ENCODE measurements at regions not wholly inside any gene's neighbourhood (a gene's known extent, or its start where the extent isn't known, plus 50 kb on each side); places are given as distances from the start of the nearest gene placed in this dataset.

GRCh38 chr11:36730761-36731160, 132.7 kb upstream of the RAG2 start:
- Mint-ChIP-seq H3K9me3 (no peaks in the 10 kb centered on the region), H3K36me3 (no peaks in the 10 kb centered on the region)

GRCh38 chr11:36729825-36730224, 131.8 kb upstream of the RAG2 start:
- no peak overlapping the region for H3K4me3 Mint-ChIP-seq
- H3K4me1 Mint-ChIP-seq: no peaks in the 10 kb centered on the region

More at GRCh38 chr11:36730761-36731160, 132.7 kb upstream of the RAG2 start:
- POLR2A ChIA-PET: no interaction called here
- no peak overlapping the region for H3K27ac Mint-ChIP-seq
- H3K27me3 Mint-ChIP-seq: peaks cover 4% of the 10 kb centered on the region
- no peak for ATAC-seq (ENCODE audit: low read depth)
- no peaks in the 10 kb centered on the region for H3K4me1 Mint-ChIP-seq
- DNase-seq: no peak
- H3K4me3 Mint-ChIP-seq: no peak overlapping the region

GRCh38 chr11:36726420-36726819, 128.4 kb upstream of the RAG2 start:
- Mint-ChIP-seq H3K27me3 (peaks cover 2% of the 10 kb centered on the region), H3K27ac (no peak overlapping the region), H3K4me1 (no peaks in the 10 kb centered on the region), H3K9me3 (no peaks in the 10 kb centered on the region), H3K4me3 (no peak overlapping the region), H3K36me3 (no peaks in the 10 kb centered on the region)
- no peak for DNase-seq
- ATAC-seq (ENCODE audit: low read depth): no peak
- POLR2A ChIA-PET: no interaction called here

More at GRCh38 chr11:36729825-36730224, 131.8 kb upstream of the RAG2 start:
- Mint-ChIP-seq H3K27ac (no peak overlapping the region), H3K9me3 (no peaks in the 10 kb centered on the region), H3K27me3 (peaks cover 4% of the 10 kb centered on the region), H3K36me3 (no peaks in the 10 kb centered on the region)
- no peak for DNase-seq
- POLR2A ChIA-PET: no interaction called here
- no peak for ATAC-seq (ENCODE audit: low read depth)

GRCh38 chr11:36724742-36725385, 126.8 kb upstream of the RAG2 start:
- ATAC-seq (ENCODE audit: low read depth) (no peak), DNase-seq (no peak)
- POLR2A ChIA-PET: no interaction called here
- no peaks in the 10 kb centered on the region for H3K4me1 Mint-ChIP-seq
- no peaks in the 10 kb centered on the region for H3K27me3 Mint-ChIP-seq
- no peak overlapping the region for H3K27ac Mint-ChIP-seq
- H3K4me3 Mint-ChIP-seq: no peak overlapping the region
- H3K36me3 Mint-ChIP-seq: no peaks in the 10 kb centered on the region
- H3K9me3 Mint-ChIP-seq: no peaks in the 10 kb centered on the region

- no peak overlapping the region for H3K27ac Mint-ChIP-seq
- peaks cover 7% of the 10 kb centered on the region for H3K27me3 Mint-ChIP-seq
- H3K4me3 Mint-ChIP-seq: no peak overlapping the region
- DNase-seq (no peak), ATAC-seq (ENCODE audit: low read depth) (no peak)
- H3K4me1 Mint-ChIP-seq: no peaks in the 10 kb centered on the region
- H3K9me3 Mint-ChIP-seq: no peaks in the 10 kb centered on the region
- H3K36me3 Mint-ChIP-seq: no peaks in the 10 kb centered on the region
- POLR2A ChIA-PET: no interaction called here
Observed at GRCh38 chr11:36722421-36722820, 124.4 kb upstream of the RAG2 start.

- no peaks in the 10 kb centered on the region for H3K9me3 Mint-ChIP-seq
- H3K4me3 Mint-ChIP-seq: no peak overlapping the region
- POLR2A ChIA-PET: no interaction called here
- H3K4me1 Mint-ChIP-seq: no peaks in the 10 kb centered on the region
- H3K27me3 Mint-ChIP-seq: peaks cover 8% of the 10 kb centered on the region
- no peaks in the 10 kb centered on the region for H3K36me3 Mint-ChIP-seq
- DNase-seq: no peak
- H3K27ac Mint-ChIP-seq: no peak overlapping the region
- ATAC-seq (ENCODE audit: low read depth): no peak
Observed at GRCh38 chr11:36719358-36720107, 121.5 kb upstream of the RAG2 start.

- ATAC-seq (ENCODE audit: low read depth) (no peak), DNase-seq (no peak)
- H3K4me1 Mint-ChIP-seq: no peaks in the 10 kb centered on the region
- H3K4me3 Mint-ChIP-seq: no peak overlapping the region
- no peak overlapping the region for H3K27ac Mint-ChIP-seq
- H3K9me3 Mint-ChIP-seq: no peaks in the 10 kb centered on the region
- H3K27me3 Mint-ChIP-seq: peaks cover 8% of the 10 kb centered on the region
- no peaks in the 10 kb centered on the region for H3K36me3 Mint-ChIP-seq
- POLR2A ChIA-PET: no interaction called here
Observed at GRCh38 chr11:36718451-36718850, 120.4 kb upstream of the RAG2 start.

- Mint-ChIP-seq H3K4me1 (no peaks in the 10 kb centered on the region), H3K27ac (no peak overlapping the region), H3K36me3 (no peaks in the 10 kb centered on the region), H3K4me3 (no peak overlapping the region), H3K9me3 (no peaks in the 10 kb centered on the region), H3K27me3 (peaks cover 10% of the 10 kb centered on the region)
- no peak for DNase-seq
- POLR2A ChIA-PET: no interaction called here
- no peak for ATAC-seq (ENCODE audit: low read depth)
Observed at GRCh38 chr11:36713715-36714114, 115.7 kb upstream of the RAG2 start.

GRCh38 chr11:36711104-36711825, 113.2 kb upstream of the RAG2 start:
- no peaks in the 10 kb centered on the region for H3K9me3 Mint-ChIP-seq

More at GRCh38 chr11:36711104-36711825, 113.2 kb upstream of the RAG2 start:
- POLR2A ChIA-PET: no interaction called here
- H3K27ac Mint-ChIP-seq: no peak overlapping the region
- H3K4me1 Mint-ChIP-seq: no peaks in the 10 kb centered on the region
- peaks cover 3% of the 10 kb centered on the region for H3K27me3 Mint-ChIP-seq
- no peak for ATAC-seq (ENCODE audit: low read depth)
- no peaks in the 10 kb centered on the region for H3K36me3 Mint-ChIP-seq
- DNase-seq: no peak
- no peak overlapping the region for H3K4me3 Mint-ChIP-seq

All from activated naive CD8-positive, alpha-beta T cell treated with anti-CD3 and anti-CD28 coated beads, Interleukin-2, amount 10 ng/mL, durations not matched to agents 7 days and 5 days (primary cell).